ENCODE measurements at regions not wholly inside any gene's neighbourhood (a gene's known extent, or its start where the extent isn't known, plus 50 kb on each side); places are given as distances from the start of the nearest gene placed in this dataset.

DNA sequence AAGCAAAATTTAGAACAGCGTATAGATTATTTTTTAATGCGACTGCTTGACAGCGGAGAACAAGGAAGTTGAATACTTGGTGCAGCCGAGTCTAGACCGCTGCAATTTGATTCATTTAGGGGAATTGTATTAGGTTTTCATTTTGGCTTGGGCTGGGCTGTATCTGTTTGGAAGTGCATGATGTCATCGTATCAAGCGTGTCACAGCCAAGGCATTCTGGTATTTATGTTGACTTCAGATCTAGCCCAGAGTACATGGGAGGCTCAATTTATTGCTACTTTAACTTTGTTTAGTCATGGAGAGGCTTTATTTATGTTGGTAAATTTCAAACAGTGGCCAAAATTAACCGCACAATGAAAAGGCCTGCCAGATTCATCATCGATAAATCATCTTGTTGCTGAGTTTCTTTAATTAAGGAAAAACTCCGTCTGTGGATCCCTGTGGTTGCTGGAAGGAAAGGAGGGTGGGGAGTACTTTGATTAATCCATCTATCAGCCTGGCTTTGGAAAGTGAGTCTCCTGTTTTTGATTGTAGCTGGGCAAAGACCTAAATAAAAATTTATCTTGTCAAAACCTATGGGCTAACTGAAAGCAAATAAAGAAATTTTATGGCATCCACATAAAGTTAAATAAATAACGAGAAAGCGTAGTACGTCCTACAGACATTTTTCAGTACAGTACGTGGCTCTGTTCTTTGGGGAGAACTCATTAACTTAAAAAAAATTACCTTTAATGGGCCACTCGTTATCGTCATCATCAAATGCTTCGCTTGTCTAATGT, 230.4 kb upstream of the SPRED2 start (continued):
- TF ChIP-seq, protein P1, sequence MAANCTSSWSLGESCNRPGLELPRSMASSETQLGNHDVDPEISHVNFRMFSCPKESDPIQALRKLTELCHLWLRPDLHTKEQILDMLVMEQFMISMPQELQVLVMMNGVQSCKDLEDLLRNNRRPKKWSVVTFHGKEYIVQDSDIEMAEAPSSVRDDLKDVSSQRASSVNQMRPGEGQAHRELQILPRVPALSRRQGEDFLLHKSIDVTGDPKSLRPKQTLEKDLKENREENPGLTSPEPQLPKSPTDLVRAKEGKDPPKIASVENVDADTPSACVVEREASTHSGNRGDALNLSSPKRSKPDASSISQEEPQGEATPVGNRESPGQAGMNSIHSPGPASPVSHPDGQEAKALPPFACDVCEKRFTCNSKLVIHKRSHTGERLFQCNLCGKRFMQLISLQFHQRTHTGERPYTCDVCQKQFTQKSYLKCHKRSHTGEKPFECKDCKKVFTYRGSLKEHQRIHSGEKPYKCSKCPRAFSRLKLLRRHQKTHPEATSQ (tag by site-specific recombination; IDR thresholded peaks at IDR 0.05) = no peak
- TF ChIP-seq, protein P2, sequence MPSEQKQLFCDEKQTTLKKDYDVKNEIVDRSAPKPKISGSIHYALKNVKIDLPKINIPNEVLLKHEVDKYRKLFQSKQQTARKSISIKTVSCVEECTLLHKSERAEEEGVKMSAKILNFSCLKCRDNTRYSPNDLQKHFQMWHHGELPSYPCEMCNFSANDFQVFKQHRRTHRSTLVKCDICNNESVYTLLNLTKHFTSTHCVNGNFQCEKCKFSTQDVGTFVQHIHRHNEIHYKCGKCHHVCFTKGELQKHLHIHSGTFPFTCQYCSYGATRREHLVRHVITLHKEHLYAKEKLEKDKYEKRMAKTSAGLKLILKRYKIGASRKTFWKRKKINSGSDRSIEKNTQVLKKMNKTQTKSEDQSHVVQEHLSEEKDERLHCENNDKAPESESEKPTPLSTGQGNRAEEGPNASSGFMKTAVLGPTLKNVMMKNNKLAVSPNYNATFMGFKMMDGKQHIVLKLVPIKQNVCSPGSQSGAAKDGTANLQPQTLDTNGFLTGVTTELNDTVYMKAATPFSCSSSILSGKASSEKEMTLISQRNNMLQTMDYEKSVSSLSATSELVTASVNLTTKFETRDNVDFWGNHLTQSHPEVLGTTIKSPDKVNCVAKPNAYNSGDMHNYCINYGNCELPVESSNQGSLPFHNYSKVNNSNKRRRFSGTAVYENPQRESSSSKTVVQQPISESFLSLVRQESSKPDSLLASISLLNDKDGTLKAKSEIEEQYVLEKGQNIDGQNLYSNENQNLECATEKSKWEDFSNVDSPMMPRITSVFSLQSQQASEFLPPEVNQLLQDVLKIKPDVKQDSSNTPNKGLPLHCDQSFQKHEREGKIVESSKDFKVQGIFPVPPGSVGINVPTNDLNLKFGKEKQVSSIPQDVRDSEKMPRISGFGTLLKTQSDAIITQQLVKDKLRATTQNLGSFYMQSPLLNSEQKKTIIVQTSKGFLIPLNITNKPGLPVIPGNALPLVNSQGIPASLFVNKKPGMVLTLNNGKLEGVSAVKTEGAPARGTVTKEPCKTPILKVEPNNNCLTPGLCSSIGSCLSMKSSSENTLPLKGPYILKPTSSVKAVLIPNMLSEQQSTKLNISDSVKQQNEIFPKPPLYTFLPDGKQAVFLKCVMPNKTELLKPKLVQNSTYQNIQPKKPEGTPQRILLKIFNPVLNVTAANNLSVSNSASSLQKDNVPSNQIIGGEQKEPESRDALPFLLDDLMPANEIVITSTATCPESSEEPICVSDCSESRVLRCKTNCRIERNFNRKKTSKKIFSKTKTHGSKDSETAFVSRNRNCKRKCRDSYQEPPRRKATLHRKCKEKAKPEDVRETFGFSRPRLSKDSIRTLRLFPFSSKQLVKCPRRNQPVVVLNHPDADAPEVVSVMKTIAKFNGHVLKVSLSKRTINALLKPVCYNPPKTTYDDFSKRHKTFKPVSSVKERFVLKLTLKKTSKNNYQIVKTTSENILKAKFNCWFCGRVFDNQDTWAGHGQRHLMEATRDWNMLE (tag by site-specific recombination; conservative IDR thresholded peaks at IDR 0.05; ENCODE audit: low read depth) = 0 out of 2 replicates have a peak, but pooled peaks have one; percentile 22
- TF ChIP-seq ZNF157 (tag by site-specific recombination; IDR thresholded peaks at IDR 0.05) = no peak
- no peak for TF ChIP-seq ZNF223 (tag by site-specific recombination; IDR thresholded peaks at IDR 0.05)
- no peak for TF ChIP-seq GLIS2 (tag by site-specific recombination; IDR thresholded peaks at IDR 0.05)
- TF ChIP-seq, protein P3, sequence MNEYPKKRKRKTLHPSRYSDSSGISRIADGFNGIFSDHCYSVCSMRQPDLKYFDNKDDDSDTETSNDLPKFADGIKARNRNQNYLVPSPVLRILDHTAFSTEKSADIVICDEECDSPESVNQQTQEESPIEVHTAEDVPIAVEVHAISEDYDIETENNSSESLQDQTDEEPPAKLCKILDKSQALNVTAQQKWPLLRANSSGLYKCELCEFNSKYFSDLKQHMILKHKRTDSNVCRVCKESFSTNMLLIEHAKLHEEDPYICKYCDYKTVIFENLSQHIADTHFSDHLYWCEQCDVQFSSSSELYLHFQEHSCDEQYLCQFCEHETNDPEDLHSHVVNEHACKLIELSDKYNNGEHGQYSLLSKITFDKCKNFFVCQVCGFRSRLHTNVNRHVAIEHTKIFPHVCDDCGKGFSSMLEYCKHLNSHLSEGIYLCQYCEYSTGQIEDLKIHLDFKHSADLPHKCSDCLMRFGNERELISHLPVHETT (tag by site-specific recombination; IDR thresholded peaks at IDR 0.05) = no peak; the same call in 1 of the 2 replicates
- no peak for TF ChIP-seq ZNF624 (tag by site-specific recombination; IDR thresholded peaks at IDR 0.05)
- no peak for TF ChIP-seq ZBTB7A (tag by site-specific recombination; IDR thresholded peaks at IDR 0.05; ENCODE audit: low read depth)
- TF ChIP-seq ZNF133 (tag by site-specific recombination; IDR thresholded peaks at IDR 0.05) = no peak
- TF ChIP-seq, protein P4, sequence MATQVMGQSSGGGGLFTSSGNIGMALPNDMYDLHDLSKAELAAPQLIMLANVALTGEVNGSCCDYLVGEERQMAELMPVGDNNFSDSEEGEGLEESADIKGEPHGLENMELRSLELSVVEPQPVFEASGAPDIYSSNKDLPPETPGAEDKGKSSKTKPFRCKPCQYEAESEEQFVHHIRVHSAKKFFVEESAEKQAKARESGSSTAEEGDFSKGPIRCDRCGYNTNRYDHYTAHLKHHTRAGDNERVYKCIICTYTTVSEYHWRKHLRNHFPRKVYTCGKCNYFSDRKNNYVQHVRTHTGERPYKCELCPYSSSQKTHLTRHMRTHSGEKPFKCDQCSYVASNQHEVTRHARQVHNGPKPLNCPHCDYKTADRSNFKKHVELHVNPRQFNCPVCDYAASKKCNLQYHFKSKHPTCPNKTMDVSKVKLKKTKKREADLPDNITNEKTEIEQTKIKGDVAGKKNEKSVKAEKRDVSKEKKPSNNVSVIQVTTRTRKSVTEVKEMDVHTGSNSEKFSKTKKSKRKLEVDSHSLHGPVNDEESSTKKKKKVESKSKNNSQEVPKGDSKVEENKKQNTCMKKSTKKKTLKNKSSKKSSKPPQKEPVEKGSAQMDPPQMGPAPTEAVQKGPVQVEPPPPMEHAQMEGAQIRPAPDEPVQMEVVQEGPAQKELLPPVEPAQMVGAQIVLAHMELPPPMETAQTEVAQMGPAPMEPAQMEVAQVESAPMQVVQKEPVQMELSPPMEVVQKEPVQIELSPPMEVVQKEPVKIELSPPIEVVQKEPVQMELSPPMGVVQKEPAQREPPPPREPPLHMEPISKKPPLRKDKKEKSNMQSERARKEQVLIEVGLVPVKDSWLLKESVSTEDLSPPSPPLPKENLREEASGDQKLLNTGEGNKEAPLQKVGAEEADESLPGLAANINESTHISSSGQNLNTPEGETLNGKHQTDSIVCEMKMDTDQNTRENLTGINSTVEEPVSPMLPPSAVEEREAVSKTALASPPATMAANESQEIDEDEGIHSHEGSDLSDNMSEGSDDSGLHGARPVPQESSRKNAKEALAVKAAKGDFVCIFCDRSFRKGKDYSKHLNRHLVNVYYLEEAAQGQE (tag by site-specific recombination; IDR thresholded peaks at IDR 0.05) = no peak
- TF ChIP-seq ZNF24 (tag by site-specific recombination; IDR thresholded peaks at IDR 0.05) = peak; percentile 76
- TF ChIP-seq ZNF366 (tag by site-specific recombination; conservative IDR thresholded peaks at IDR 0.05) = peak; percentile 97
- TF ChIP-seq, protein P5, sequence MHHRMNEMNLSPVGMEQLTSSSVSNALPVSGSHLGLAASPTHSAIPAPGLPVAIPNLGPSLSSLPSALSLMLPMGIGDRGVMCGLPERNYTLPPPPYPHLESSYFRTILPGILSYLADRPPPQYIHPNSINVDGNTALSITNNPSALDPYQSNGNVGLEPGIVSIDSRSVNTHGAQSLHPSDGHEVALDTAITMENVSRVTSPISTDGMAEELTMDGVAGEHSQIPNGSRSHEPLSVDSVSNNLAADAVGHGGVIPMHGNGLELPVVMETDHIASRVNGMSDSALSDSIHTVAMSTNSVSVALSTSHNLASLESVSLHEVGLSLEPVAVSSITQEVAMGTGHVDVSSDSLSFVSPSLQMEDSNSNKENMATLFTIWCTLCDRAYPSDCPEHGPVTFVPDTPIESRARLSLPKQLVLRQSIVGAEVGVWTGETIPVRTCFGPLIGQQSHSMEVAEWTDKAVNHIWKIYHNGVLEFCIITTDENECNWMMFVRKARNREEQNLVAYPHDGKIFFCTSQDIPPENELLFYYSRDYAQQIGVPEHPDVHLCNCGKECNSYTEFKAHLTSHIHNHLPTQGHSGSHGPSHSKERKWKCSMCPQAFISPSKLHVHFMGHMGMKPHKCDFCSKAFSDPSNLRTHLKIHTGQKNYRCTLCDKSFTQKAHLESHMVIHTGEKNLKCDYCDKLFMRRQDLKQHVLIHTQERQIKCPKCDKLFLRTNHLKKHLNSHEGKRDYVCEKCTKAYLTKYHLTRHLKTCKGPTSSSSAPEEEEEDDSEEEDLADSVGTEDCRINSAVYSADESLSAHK (tag by site-specific recombination; IDR thresholded peaks at IDR 0.05) = peak; percentile 82
- TF ChIP-seq ZNF677 (tag by site-specific recombination; IDR thresholded peaks at IDR 0.05) = no peak
- TF ChIP-seq ZNF626 (tag by site-specific recombination; IDR thresholded peaks at IDR 0.05) = no peak
- no peak for TF ChIP-seq ZNF391 (tag by site-specific recombination; IDR thresholded peaks at IDR 0.05; ENCODE audit: borderline replicate concordance, low read depth)
- TF ChIP-seq ZNF423 (tag by site-specific recombination; IDR thresholded peaks at IDR 0.05) = no peak
- TF ChIP-seq, protein P6, sequence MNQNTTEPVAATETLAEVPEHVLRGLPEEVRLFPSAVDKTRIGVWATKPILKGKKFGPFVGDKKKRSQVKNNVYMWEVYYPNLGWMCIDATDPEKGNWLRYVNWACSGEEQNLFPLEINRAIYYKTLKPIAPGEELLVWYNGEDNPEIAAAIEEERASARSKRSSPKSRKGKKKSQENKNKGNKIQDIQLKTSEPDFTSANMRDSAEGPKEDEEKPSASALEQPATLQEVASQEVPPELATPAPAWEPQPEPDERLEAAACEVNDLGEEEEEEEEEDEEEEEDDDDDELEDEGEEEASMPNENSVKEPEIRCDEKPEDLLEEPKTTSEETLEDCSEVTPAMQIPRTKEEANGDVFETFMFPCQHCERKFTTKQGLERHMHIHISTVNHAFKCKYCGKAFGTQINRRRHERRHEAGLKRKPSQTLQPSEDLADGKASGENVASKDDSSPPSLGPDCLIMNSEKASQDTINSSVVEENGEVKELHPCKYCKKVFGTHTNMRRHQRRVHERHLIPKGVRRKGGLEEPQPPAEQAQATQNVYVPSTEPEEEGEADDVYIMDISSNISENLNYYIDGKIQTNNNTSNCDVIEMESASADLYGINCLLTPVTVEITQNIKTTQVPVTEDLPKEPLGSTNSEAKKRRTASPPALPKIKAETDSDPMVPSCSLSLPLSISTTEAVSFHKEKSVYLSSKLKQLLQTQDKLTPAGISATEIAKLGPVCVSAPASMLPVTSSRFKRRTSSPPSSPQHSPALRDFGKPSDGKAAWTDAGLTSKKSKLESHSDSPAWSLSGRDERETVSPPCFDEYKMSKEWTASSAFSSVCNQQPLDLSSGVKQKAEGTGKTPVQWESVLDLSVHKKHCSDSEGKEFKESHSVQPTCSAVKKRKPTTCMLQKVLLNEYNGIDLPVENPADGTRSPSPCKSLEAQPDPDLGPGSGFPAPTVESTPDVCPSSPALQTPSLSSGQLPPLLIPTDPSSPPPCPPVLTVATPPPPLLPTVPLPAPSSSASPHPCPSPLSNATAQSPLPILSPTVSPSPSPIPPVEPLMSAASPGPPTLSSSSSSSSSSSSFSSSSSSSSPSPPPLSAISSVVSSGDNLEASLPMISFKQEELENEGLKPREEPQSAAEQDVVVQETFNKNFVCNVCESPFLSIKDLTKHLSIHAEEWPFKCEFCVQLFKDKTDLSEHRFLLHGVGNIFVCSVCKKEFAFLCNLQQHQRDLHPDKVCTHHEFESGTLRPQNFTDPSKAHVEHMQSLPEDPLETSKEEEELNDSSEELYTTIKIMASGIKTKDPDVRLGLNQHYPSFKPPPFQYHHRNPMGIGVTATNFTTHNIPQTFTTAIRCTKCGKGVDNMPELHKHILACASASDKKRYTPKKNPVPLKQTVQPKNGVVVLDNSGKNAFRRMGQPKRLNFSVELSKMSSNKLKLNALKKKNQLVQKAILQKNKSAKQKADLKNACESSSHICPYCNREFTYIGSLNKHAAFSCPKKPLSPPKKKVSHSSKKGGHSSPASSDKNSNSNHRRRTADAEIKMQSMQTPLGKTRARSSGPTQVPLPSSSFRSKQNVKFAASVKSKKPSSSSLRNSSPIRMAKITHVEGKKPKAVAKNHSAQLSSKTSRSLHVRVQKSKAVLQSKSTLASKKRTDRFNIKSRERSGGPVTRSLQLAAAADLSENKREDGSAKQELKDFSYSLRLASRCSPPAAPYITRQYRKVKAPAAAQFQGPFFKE (tag by site-specific recombination; IDR thresholded peaks at IDR 0.05; ENCODE audit: borderline replicate concordance) = no peak
